GM10266 (cell line): ENCODE measurements at regions not wholly inside any gene's neighbourhood (a gene's known extent, or its start where the extent isn't known, plus 50 kb on each side); places are given as distances from the start of the nearest gene placed in this dataset.

ENCODE experiments used
- DNase-seq: peaks from one replicate; pipeline ENCODE4 v3.0.0; 2012; ENCODE audit errors: extremely low spot score
- TF ChIP-seq, protein P1 (sequence below): IDR thresholded peaks from 2 replicates; pipeline ENCODE4 v1.5.1; 2012; ENCODE audit warnings: mild to moderate bottlenecking, low read depth; ENCODE audit not compliant: control insufficient read depth, insufficient read depth; ENCODE audit errors: missing control alignments

DNA sequence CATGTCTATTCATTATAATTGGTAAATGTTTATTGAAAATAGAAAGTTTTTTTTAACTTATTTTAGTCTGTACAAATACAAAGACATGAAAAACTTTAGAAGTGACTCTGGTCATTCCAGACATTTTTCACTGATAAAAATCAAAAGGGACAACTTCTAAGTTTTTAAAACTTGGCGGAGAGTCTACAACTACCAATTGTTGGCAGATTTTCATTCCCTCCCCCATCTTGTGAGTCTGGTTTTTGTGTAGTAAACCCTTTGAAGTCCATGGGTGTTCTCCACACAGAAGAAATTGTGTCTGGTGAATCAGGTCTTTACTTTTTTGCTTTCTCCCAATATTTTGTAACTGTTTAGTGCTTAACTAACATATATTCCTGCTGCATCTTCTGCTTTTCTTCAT, 336.5 kb downstream of the PDGFC start:
- TF ChIP-seq, protein P1, sequence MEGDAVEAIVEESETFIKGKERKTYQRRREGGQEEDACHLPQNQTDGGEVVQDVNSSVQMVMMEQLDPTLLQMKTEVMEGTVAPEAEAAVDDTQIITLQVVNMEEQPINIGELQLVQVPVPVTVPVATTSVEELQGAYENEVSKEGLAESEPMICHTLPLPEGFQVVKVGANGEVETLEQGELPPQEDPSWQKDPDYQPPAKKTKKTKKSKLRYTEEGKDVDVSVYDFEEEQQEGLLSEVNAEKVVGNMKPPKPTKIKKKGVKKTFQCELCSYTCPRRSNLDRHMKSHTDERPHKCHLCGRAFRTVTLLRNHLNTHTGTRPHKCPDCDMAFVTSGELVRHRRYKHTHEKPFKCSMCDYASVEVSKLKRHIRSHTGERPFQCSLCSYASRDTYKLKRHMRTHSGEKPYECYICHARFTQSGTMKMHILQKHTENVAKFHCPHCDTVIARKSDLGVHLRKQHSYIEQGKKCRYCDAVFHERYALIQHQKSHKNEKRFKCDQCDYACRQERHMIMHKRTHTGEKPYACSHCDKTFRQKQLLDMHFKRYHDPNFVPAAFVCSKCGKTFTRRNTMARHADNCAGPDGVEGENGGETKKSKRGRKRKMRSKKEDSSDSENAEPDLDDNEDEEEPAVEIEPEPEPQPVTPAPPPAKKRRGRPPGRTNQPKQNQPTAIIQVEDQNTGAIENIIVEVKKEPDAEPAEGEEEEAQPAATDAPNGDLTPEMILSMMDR: no peak
- DNase-seq: no peak

DNA sequence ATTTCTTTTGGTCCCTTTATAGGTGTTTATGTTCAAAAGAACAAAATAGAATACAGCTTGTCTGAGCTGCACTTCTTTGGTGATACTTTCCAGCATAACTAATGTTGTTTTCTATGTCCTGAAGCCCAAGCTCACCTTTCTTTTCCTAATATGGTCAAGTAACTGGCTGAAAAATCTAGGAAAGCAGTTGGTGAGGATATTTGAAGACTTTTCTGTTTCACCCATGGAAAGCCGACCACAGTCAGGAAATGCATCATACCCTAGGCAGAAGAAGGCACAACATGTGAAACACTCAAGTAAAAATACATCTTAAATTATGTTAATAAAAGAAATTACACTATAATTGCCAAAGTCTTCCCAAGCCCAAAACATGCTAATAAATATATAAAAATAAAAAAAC, 337.0 kb downstream of the PDGFC start:
- TF ChIP-seq, protein P1: no peak
- DNase-seq: no peak

DNA sequence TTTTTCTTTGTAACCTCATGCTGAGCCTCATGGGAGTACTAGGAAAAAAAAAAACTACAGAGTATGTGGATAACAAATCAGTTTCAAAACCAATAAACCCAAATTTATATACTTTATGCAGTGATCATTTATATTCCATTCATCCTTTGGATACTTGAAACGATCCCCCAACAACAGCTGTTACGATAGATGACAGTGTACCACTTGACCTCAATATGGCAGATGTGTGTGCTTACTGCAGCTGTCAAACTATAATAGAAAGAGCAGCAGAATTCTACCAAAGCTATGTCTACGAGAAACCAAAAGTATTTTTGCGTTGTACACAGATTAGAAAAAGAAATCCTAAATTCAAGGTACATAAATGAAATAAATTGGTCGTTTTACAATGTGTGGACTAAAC, 337.8 kb downstream of the PDGFC start:
- TF ChIP-seq, protein P1: no peak
- DNase-seq: no peak

DNA sequence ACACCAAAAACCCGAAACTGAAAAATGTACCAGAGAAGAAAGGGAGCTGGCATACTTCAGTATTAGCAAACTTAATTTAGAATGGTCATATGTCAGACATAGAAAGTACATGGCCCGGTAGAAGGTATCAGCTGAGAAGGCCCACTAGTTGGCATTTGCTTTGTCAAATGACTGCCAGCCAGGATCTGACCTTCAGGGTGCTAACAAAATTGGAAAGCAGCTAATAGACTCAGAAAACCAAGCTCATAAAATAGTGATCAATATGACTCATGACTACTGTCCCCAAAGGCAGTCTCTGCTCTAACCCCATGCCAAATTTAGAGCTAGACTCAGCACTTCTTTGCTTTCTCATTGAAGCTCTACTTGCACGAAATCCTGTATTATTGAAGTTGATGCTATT, 342.7 kb downstream of the PDGFC start:
- TF ChIP-seq, protein P1: no peak
- no peak for DNase-seq

DNA sequence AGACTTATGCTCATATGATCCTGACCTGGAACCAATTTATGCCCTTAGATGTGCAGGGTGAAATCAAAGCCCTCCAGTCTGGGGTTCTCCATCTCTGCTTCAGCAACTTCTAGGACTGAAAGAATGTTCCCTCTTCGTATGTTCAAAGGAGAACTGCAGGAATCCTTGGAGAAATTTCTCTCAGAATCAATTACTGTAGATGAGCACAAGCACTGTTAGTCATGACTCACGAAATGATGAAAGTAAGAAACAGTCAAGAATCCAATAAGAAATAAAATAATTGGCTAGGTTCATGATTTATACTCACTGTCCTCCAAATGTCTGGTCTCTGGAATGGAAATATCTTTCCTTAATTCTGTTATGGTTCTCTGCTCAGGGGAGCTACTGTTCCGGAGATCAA, 348.2 kb downstream of the PDGFC start:
- TF ChIP-seq, protein P1: no peak
- no peak for DNase-seq

DNA sequence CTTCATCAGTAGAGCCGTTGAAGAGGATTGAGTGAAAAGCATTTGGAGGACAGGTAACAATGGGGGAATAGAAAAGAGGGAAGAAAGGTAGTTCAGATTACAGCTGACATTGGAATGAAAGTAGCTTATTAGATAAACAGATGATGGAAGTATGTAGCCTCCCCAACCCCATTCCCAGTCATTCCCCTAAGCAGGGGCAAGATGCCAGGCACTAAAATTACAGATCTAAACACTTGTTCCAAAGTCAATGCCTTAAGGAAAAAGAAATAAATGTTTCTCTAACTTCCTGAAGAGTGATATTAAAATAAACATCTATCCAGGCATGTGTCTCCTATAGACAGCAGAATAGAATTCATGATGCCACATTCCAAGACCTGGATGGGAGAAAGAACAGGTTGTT, 350.8 kb downstream of the PDGFC start:
- DNase-seq: no peak
- TF ChIP-seq, protein P1: no peak

DNA sequence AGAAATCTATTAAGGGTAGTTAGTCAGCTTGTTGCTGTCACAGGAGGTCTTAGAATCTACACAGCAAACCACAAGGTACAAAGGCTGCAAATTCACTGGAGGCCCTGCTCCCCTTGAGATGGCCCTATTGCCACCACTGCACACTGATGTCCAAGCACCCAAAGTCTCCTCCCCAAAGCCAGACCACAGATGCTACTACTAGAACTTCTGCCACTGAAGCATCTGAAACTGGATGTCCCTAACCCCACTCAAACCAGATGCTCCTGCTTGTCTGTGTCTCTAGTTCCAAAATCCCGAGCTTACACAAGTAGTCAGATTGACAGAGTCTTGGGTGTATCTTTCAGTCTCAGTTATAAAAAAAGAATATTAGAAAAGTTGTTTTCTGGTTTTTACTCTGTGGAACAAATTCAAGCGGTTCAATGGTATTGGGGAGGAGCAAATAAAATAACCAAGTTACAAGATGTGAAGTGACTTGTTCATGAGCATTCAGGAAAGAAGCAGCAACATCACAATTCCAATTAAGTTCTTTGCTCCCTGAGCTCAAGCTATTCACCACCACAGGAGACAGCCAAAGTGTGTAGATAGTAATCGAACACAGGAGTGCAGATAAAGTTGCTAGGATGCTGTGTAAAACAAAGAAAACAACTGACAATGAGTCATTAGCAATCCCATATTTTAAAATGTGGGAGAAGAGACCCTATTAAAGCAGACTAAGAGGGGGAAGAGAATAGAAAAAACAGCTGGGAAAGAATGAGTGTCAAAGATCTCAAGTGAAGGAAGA, 352.3 kb downstream of the PDGFC start:
- TF ChIP-seq, protein P1: no peak
- DNase-seq: no peak
